ENCODE measurements at regions not wholly inside any gene's neighbourhood (a gene's known extent, or its start where the extent isn't known, plus 50 kb on each side); places are given as distances from the start of the nearest gene placed in this dataset.

DNA sequence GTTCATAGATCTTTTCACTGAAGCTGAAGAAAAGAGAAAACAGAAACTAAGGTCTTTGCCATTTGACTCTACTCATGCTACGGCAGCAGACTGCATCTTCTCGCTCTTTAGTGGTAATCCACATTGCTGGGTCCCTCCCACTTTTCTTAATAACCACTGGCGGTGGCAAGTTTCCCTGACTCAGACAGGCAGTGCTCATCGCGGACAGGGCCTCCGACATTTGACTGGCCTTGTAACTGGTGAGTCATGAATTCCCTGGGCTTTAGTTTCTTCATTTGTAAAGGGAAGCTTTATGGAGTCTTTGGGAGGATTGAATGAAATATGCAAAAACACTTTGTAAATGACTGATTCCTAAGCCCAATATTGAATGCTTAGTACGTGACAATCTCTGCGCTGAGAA, 238.2 kb upstream of the RBBP8 start:
- Mint-ChIP-seq H3K4me1 (ENCODE audit: unreplicated experiment) (peaks cover 32% of the 10 kb centered on the region), H3K36me3 (ENCODE audit: unreplicated experiment) (no peaks in the 10 kb centered on the region), H3K27me3 (ENCODE audit: unreplicated experiment) (no peaks in the 10 kb centered on the region), H3K4me3 (ENCODE audit: unreplicated experiment) (peak overlapping the region; percentile 49), H3K27ac (ENCODE audit: unreplicated experiment) (peak overlapping the region; percentile 80), H3K9me3 (ENCODE audit: unreplicated experiment) (peaks cover 3% of the 10 kb centered on the region)
- no peak for DNase-seq (ENCODE audit: extremely low spot score, unreplicated experiment)
- TF ChIP-seq CTCF (IDR thresholded peaks at IDR 0.05), result no peak

DNA sequence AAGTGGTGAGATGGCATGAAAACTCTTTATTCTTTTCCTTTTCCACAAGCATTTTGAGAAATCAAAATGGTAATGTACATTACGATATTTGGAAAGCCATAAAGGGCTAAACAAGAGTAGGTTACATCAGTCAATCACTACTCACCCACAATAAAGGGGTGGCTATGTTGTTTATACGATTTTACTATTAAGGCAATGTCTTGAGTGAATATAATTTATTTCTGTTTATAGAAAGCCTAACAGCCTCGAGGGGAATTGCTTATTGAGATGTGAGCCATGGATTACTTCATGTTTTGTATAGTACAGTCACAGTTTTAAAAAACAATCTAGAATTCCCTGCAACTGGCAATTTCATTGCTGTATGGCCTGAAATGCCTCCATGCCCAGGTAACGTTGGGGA, 237.5 kb upstream of the RBBP8 start:
- no peak for TF ChIP-seq CTCF (IDR thresholded peaks at IDR 0.05)
- Mint-ChIP-seq H3K27ac (ENCODE audit: unreplicated experiment) (no peak overlapping the region), H3K4me3 (ENCODE audit: unreplicated experiment) (no peak overlapping the region), H3K36me3 (ENCODE audit: unreplicated experiment) (no peaks in the 10 kb centered on the region), H3K4me1 (ENCODE audit: unreplicated experiment) (peaks cover 32% of the 10 kb centered on the region), H3K27me3 (ENCODE audit: unreplicated experiment) (no peaks in the 10 kb centered on the region), H3K9me3 (ENCODE audit: unreplicated experiment) (peaks cover 3% of the 10 kb centered on the region)
- DNase-seq (ENCODE audit: extremely low spot score, unreplicated experiment), result no peak

GRCh38 chr18:22697561-22697960, 235.6 kb upstream of the RBBP8 start:
- no peak for TF ChIP-seq CTCF (IDR thresholded peaks at IDR 0.05)
- no peaks in the 10 kb centered on the region for H3K27me3 Mint-ChIP-seq (ENCODE audit: unreplicated experiment)
- DNase-seq (ENCODE audit: extremely low spot score, unreplicated experiment), result no peak
- H3K9me3 Mint-ChIP-seq (ENCODE audit: unreplicated experiment), result peaks cover 3% of the 10 kb centered on the region
- H3K4me1 Mint-ChIP-seq (ENCODE audit: unreplicated experiment), result peaks cover 20% of the 10 kb centered on the region
- no peaks in the 10 kb centered on the region for H3K36me3 Mint-ChIP-seq (ENCODE audit: unreplicated experiment)
- no peak overlapping the region for H3K4me3 Mint-ChIP-seq (ENCODE audit: unreplicated experiment)
- no peak overlapping the region for H3K27ac Mint-ChIP-seq (ENCODE audit: unreplicated experiment)

DNA sequence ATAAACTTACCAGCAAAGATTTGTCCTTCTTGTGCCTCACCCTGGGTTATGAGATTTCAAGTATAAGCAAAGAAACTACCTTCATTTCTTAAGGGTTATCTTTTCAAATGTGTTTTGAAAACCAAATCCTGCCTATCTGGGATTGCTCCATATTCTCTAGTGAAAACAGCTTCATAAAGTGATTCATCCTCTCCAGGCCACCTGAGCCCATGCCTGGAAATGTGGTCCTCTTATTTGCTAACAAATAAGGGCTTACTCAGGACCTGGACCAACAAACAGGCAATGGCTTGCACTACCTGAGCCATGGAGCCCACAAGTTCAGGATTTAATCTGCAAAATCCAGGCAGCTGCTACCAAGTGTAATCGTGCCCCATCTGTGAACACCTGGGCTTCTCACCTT, 234.4 kb upstream of the RBBP8 start:
- no peak for DNase-seq (ENCODE audit: extremely low spot score, unreplicated experiment)
- peaks cover 22% of the 10 kb centered on the region for H3K4me1 Mint-ChIP-seq (ENCODE audit: unreplicated experiment)
- H3K4me3 Mint-ChIP-seq (ENCODE audit: unreplicated experiment), result no peak overlapping the region
- H3K27ac Mint-ChIP-seq (ENCODE audit: unreplicated experiment), result no peak overlapping the region
- H3K9me3 Mint-ChIP-seq (ENCODE audit: unreplicated experiment), result peaks cover 3% of the 10 kb centered on the region
- no peak for TF ChIP-seq CTCF (IDR thresholded peaks at IDR 0.05)
- peaks cover 1% of the 10 kb centered on the region for H3K36me3 Mint-ChIP-seq (ENCODE audit: unreplicated experiment)
- H3K27me3 Mint-ChIP-seq (ENCODE audit: unreplicated experiment), result no peaks in the 10 kb centered on the region

GRCh38 chr18:22699629-22700028, 233.5 kb upstream of the RBBP8 start:
- Mint-ChIP-seq H3K9me3 (ENCODE audit: unreplicated experiment) (no peaks in the 10 kb centered on the region), H3K27ac (ENCODE audit: unreplicated experiment) (no peak overlapping the region)

More at GRCh38 chr18:22699629-22700028, 233.5 kb upstream of the RBBP8 start:
- no peak for TF ChIP-seq CTCF (IDR thresholded peaks at IDR 0.05)
- no peak for DNase-seq (ENCODE audit: extremely low spot score, unreplicated experiment)
- H3K4me3 Mint-ChIP-seq (ENCODE audit: unreplicated experiment), result no peak overlapping the region
- peaks cover 28% of the 10 kb centered on the region for H3K4me1 Mint-ChIP-seq (ENCODE audit: unreplicated experiment)
- no peaks in the 10 kb centered on the region for H3K27me3 Mint-ChIP-seq (ENCODE audit: unreplicated experiment)
- peaks cover 1% of the 10 kb centered on the region for H3K36me3 Mint-ChIP-seq (ENCODE audit: unreplicated experiment)
